Smooth muscle cell (in vitro differentiated cells): ENCODE measurements at regions not wholly inside any gene's neighbourhood (a gene's known extent, or its start where the extent isn't known, plus 50 kb on each side); places are given as distances from the start of the nearest gene placed in this dataset.

Experiments used
- DNase-seq: peaks from one replicate; lab custom pipeline; 2025; ENCODE audit not compliant: unreplicated experiment; lab: John Stamatoyannopoulos, UW
- H2AFZ ChIP-seq: fragments of 200-600 bp; sonication (generic); 2 replicates; pipeline ENCODE4 v1.6.0; 2016; ENCODE audit warnings: antibody characterized with exemption, low read depth, mild to moderate bottlenecking
- H3F3A ChIP-seq: fragments of 200-600 bp; sonication (generic); 2 replicates; pipeline ENCODE4 v1.6.0; 2017; ENCODE audit warnings: antibody characterized with exemption, low read depth
- H3K27ac ChIP-seq: fragments of 200-600 bp; sonication (generic); 2 replicates; pipeline ENCODE4 v1.5.1; 2016; ENCODE audit warnings: low read depth, mild to moderate bottlenecking
- H3K27me3 ChIP-seq: fragments of 200-600 bp; sonication (generic); 2 replicates; pipeline ENCODE4 v1.6.1; 2016; ENCODE audit warnings: low read depth, mild to moderate bottlenecking
- H3K36me3 ChIP-seq: fragments of 200-600 bp; sonication (generic); 2 replicates; pipeline ENCODE4 v1.5.1; 2016; ENCODE audit warnings: low read depth
- H3K4me1 ChIP-seq: fragments of 200-600 bp; sonication (generic); 2 replicates; pipeline ENCODE4 v1.5.1; 2016; ENCODE audit warnings: low read depth
- H3K4me2 ChIP-seq: fragments of 200-600 bp; sonication (generic); 2 replicates; pipeline ENCODE4 v1.6.0; 2016; ENCODE audit warnings: mild to moderate bottlenecking
- H3K4me3 ChIP-seq: fragments of 200-600 bp; sonication (generic); 2 replicates; pipeline ENCODE4 v1.5.1; 2016; ENCODE audit warnings: mild to moderate bottlenecking
- H3K79me2 ChIP-seq: fragments of 200-600 bp; sonication (generic); 2 replicates; pipeline ENCODE4 v1.6.0; 2016; ENCODE audit warnings: low read depth, mild to moderate bottlenecking
- H3K9ac ChIP-seq: fragments of 200-600 bp; sonication (generic); 2 replicates; pipeline ENCODE4 v1.6.0; 2016; ENCODE audit warnings: low read depth
- H3K9me3 ChIP-seq: fragments of 200-600 bp; sonication (generic); replicated peaks from 2 replicates; pipeline ENCODE4 v1.5.1; 2016; ENCODE audit warnings: low read depth
- H4K20me1 ChIP-seq: fragments of 200-600 bp; sonication (generic); 2 replicates; pipeline ENCODE4 v1.6.0; 2016; ENCODE audit warnings: low read depth
- CTCF ChIP-seq: fragments of 200-600 bp; sonication (generic); IDR thresholded peaks from 2 replicates; pipeline ENCODE4 v1.5.1; 2017; ENCODE audit warnings: borderline replicate concordance, mild to moderate bottlenecking, antibody characterized with exemption; ENCODE audit not compliant: insufficient read depth, poor library complexity, severe bottlenecking
- WGBS: methylation state at CpG from one replicate; pipeline ENCODE4 v1.1.7; 2016; ENCODE audit warnings: low lambda C conversion rate; 5-methylcytosine and 5-hydroxymethylcytosine counted together

- no peak for TF ChIP-seq CTCF
- DNase-seq = no peak
- H3K4me2 ChIP-seq = no peak overlapping the region
- no peak overlapping the region for H3K27ac ChIP-seq
- H3K4me3 ChIP-seq = no peak overlapping the region
- H3F3A ChIP-seq = no peaks in the 10 kb centered on the region
- no peaks in the 10 kb centered on the region for H3K4me1 ChIP-seq
- H3K9ac ChIP-seq = no peak overlapping the region
- no peaks in the 10 kb centered on the region for H3K27me3 ChIP-seq
- no peaks in the 10 kb centered on the region for H3K36me3 ChIP-seq
- H3K9me3 ChIP-seq = no peaks in the 10 kb centered on the region
- 95% methylated on average over 2 of the region's 2 CpGs for WGBS
- H2AFZ ChIP-seq = no peak overlapping the region
- H4K20me1 ChIP-seq = no peaks in the 10 kb centered on the region
- H3K79me2 ChIP-seq = no peaks in the 10 kb centered on the region
These were observed 182.5 kb downstream of the TXNL1 start for GRCh38 chr18:56455874-56456273.

GRCh38 chr18:56455141-56455540, 183.3 kb downstream of the TXNL1 start:
- H3K9ac ChIP-seq = no peak overlapping the region
- H2AFZ ChIP-seq = no peak overlapping the region
- no peaks in the 10 kb centered on the region for H3F3A ChIP-seq
- no peaks in the 10 kb centered on the region for H3K79me2 ChIP-seq
- DNase-seq = no peak
- H3K9me3 ChIP-seq = no peaks in the 10 kb centered on the region
- no peaks in the 10 kb centered on the region for H3K4me1 ChIP-seq
- H3K36me3 ChIP-seq = no peaks in the 10 kb centered on the region
- H3K27ac ChIP-seq = no peak overlapping the region
- no peaks in the 10 kb centered on the region for H3K27me3 ChIP-seq
- no peaks in the 10 kb centered on the region for H4K20me1 ChIP-seq
- 100% methylated on average over 2 of the region's 2 CpGs for WGBS
- no peak for TF ChIP-seq CTCF
- H3K4me2 ChIP-seq = no peak overlapping the region
- H3K4me3 ChIP-seq = no peak overlapping the region

GRCh38 chr18:56453631-56454030, 184.8 kb downstream of the TXNL1 start:
- WGBS = 69% methylated on average over 3 of the region's 3 CpGs

More at GRCh38 chr18:56453631-56454030, 184.8 kb downstream of the TXNL1 start:
- H3K27ac ChIP-seq = no peak overlapping the region
- no peaks in the 10 kb centered on the region for H3F3A ChIP-seq
- H3K36me3 ChIP-seq = no peaks in the 10 kb centered on the region
- H2AFZ ChIP-seq = no peak overlapping the region
- H3K79me2 ChIP-seq = no peaks in the 10 kb centered on the region
- no peak for TF ChIP-seq CTCF
- no peak overlapping the region for H3K4me3 ChIP-seq
- no peak overlapping the region for H3K9ac ChIP-seq
- H3K4me2 ChIP-seq = no peak overlapping the region
- no peaks in the 10 kb centered on the region for H3K4me1 ChIP-seq
- no peaks in the 10 kb centered on the region for H3K9me3 ChIP-seq
- DNase-seq = no peak
- H3K27me3 ChIP-seq = no peaks in the 10 kb centered on the region
- H4K20me1 ChIP-seq = no peaks in the 10 kb centered on the region
